Stomach (tissue), 8 donors: ENCODE measurements at regions not wholly inside any gene's neighbourhood (a gene's known extent, or its start where the extent isn't known, plus 50 kb on each side); places are given as distances from the start of the nearest gene placed in this dataset.

Source experiments
- DNase-seq, 2 donors: peaks; one replicate each; pipeline versions ENCODE4 v3.0.0 to v3.0.0-alpha.2; 2013 to 2019
- H3K27ac ChIP-seq, 5 donors: fragments of 200-600 bp in 4 of 5; sonication (generic) in 4 of 5; one replicate each; pipeline ENCODE4 v1.5.1; 2013 to 2019; ENCODE audit warnings: mild to moderate bottlenecking in 1 of 5, moderate library complexity in 1 of 5
- H3K27me3 ChIP-seq, 3 donors: fragments of 200-600 bp; sonication (generic); one replicate each; pipeline ENCODE4 v1.5.1; 2017 to 2019; ENCODE audit warnings: mixed run types in 1 of 3
- H3K36me3 ChIP-seq, 4 donors: fragments of 200-600 bp; sonication (generic); 1 replicate in 3 of 4; 2 replicates in 1 of 4; pipeline ENCODE4 v1.5.1; 2016 to 2019
- H3K4me1 ChIP-seq, 4 donors: fragments of 200-600 bp; sonication (generic); one replicate each; pipeline ENCODE4 v1.5.1; 2016 to 2019
- H3K4me3 ChIP-seq, 4 donors: fragments of 200-600 bp; sonication (generic) in 3 of 4; one replicate each; pipeline ENCODE4 v1.5.1; 2016 to 2019; ENCODE audit warnings: mild to moderate bottlenecking in 1 of 4
- H3K9me3 ChIP-seq, 4 donors: fragments of 200-600 bp; sonication (generic); one replicate each; pipeline ENCODE4 v1.5.1; 2016 to 2019
- EP300 ChIP-seq: sonication (generic); formaldehyde crosslinking; IDR thresholded peaks from one replicate; pipeline ENCODE4 v1.6.1; 2017; ENCODE audit warnings: antibody characterized with exemption
- POLR2A ChIP-seq, 4 donors: fragments of 450-650 bp; IDR thresholded peaks; one replicate each; pipeline ENCODE4 v1.6.1; 2016; ENCODE audit warnings: antibody characterized with exemption in 4 of 4, control low read depth in 2 of 4, mild to moderate bottlenecking in 1 of 4, moderate library complexity in 1 of 4
- POLR2AphosphoS5 ChIP-seq, 3 donors: sonication (generic); formaldehyde crosslinking; IDR thresholded peaks; one replicate each; pipeline ENCODE4 v1.6.1; 2016; ENCODE audit warnings: antibody characterized with exemption in 3 of 3
- WGBS, 5 donors: extraction: QIAGEN DNeasy Blood & Tissue Kit in 3 of 5; methylation state at CpG; one replicate each; pipeline versions ENCODE4 v1.1.5 to v1.1.7; 2013 to 2018; 5-methylcytosine and 5-hydroxymethylcytosine counted together
- intact Hi-C: fragments of 100-400 bp; cut with DNase I; formaldehyde crosslinking; loops from one replicate; pipeline ENCODE4 v1.15.1; 2023; ENCODE audit warnings: low total_unique reads
- TF ChIP-seq, protein P1 (sequence below), 7 experiments: fragments of 450-650 bp in 4 of 7; fragments of 200-600 bp in 3 of 7; sonication (generic) in 3 of 7; IDR thresholded peaks; one replicate each; pipeline ENCODE4 v1.5.1; 2016 to 2019; ENCODE audit warnings: antibody characterized with exemption in 7 of 7, control low read depth in 2 of 7, mild to moderate bottlenecking in 1 of 7
- donor health status: healthy with polysubstance abuse.
- donor health status: Bipolar disorder and iron deficiency.
- donor health status: healthy.

DNA sequence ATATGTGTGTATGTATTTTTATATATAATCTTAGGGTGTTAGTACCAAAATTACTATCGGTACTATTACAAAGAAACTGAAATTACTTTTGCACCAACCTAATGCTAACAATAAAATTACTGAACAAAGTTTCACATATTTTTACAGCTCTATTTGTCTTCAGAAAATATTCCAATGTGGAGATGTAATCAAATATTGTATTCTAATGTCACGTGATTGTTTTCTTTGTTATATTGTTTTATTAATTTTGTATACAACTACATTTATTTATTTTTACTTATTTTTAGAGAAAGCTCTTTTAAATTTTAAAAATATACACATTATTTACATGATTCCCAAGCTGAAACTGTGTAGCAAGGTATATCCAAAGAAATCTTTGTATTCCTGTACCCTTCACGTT lies 227.1 kb upstream of the KLF12 start:
- intact Hi-C loops, result no loop called here
- WGBS, 5 donors, result 94 to 96% (median 95%) methylated on average over 3 of the region's 3 CpGs
- Histone ChIP-seq H3K4me1 (no peaks in the 10 kb centered on the region), H3K36me3 (no peaks in the 10 kb centered on the region), H3K4me3 (no peak overlapping the region), H3K27ac (no peak overlapping the region), H3K27me3 (no peaks in the 10 kb centered on the region), H3K9me3 (no peaks in the 10 kb centered on the region)
- TF ChIP-seq POLR2AphosphoS5 (IDR thresholded peaks at IDR 0.05) (no peak), POLR2A (IDR thresholded peaks at IDR 0.05) (no peak), EP300 (no peak)
- TF ChIP-seq, protein P1, sequence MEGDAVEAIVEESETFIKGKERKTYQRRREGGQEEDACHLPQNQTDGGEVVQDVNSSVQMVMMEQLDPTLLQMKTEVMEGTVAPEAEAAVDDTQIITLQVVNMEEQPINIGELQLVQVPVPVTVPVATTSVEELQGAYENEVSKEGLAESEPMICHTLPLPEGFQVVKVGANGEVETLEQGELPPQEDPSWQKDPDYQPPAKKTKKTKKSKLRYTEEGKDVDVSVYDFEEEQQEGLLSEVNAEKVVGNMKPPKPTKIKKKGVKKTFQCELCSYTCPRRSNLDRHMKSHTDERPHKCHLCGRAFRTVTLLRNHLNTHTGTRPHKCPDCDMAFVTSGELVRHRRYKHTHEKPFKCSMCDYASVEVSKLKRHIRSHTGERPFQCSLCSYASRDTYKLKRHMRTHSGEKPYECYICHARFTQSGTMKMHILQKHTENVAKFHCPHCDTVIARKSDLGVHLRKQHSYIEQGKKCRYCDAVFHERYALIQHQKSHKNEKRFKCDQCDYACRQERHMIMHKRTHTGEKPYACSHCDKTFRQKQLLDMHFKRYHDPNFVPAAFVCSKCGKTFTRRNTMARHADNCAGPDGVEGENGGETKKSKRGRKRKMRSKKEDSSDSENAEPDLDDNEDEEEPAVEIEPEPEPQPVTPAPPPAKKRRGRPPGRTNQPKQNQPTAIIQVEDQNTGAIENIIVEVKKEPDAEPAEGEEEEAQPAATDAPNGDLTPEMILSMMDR (IDR thresholded peaks at IDR 0.05), result no peak
- DNase-seq, result no peak

DNA sequence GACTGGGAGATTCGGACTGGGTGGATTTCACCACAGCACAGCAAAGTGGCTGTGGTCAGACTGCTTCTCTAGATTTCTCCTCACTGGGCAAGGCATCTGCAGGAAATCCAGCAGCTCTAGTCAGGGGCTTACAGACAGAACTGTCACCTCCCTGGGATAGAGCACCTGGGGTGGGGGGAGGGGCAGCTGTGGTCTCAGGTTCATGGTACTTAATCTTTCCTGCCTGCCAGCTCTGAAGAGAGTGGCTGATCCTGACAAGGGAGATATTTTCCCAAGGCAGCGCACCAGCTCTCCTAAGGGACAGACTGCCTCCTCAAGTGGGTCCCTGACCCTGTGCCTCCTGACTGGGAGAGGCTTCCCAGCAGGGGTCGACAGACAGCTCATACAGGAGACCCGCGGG lies 212.8 kb upstream of the KLF12 start:
- H3K4me3 ChIP-seq, result no peak overlapping the region
- no peaks in the 10 kb centered on the region for H3K27me3 ChIP-seq
- peaks cover 0 to 8% (median 0%) of the 10 kb centered on the region in 4 donors for H3K9me3 ChIP-seq
- H3K36me3 ChIP-seq, result no peaks in the 10 kb centered on the region
- DNase-seq, result no peak
- no peaks in the 10 kb centered on the region for H3K4me1 ChIP-seq
- 56 to 94% (median 64%) methylated on average over 3 to 5 of the region's 5 CpGs for WGBS, 5 donors
- no peak for TF ChIP-seq POLR2AphosphoS5 (IDR thresholded peaks at IDR 0.05)
- no peak overlapping the region for H3K27ac ChIP-seq
- intact Hi-C loops, result no loop called here

DNA sequence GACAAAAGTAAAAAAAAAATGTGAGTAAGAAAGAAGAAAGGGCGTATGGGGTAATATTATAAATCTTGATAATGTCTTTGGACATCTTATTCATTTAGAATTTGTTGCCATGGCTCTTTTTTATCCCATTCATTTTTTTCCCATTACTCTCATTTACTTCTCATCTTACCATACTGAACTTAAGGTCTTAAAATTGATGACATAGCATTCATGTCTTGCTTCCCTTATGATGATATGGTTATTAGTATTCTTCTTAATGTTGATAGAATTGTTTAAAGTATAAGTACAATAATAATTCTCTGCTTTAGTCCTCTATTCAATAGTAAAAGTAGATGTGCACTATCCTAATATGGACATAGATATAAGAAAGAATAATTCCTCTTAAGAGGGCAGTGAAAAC lies 204.1 kb upstream of the KLF12 start:
- H3K27ac ChIP-seq, result no peak overlapping the region
- intact Hi-C loops, result no loop called here
- no peaks in the 10 kb centered on the region for H3K27me3 ChIP-seq
- WGBS, 5 donors, result 82 to 91% (median 87%) methylated on average over 1 of the region's 1 CpG
- no peak overlapping the region for H3K4me3 ChIP-seq
- no peaks in the 10 kb centered on the region for H3K9me3 ChIP-seq
- H3K36me3 ChIP-seq, result no peaks in the 10 kb centered on the region
- no peaks in the 10 kb centered on the region for H3K4me1 ChIP-seq
- DNase-seq, result no peak
- TF ChIP-seq POLR2AphosphoS5 (IDR thresholded peaks at IDR 0.05), result no peak
- no peak for TF ChIP-seq EP300
- TF ChIP-seq POLR2A (IDR thresholded peaks at IDR 0.05), result no peak
- TF ChIP-seq, protein P1 (IDR thresholded peaks at IDR 0.05), result no peak

DNA sequence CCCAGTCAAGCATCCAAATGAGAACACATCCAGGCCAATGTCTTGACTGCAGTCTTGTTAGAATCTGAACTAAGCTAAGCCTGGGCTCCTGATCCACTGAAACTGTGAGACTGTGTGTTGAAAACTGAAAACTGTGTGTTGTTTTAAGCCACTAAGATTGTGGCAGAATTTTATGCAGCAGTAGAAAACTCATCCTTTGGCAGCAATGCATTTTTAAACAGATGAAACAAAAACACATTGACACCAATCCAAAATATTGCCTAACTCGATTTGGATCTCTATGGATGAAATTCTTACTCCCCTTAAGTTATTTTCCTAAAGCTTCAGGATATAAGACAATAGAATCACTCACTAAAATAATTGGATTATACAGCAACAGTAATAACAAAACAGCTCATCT lies 202.3 kb upstream of the KLF12 start:
- intact Hi-C loops, result no loop called here
- H3K36me3 ChIP-seq, result no peaks in the 10 kb centered on the region
- H3K27me3 ChIP-seq, result no peaks in the 10 kb centered on the region
- DNase-seq, result no peak
- H3K4me1 ChIP-seq, result no peaks in the 10 kb centered on the region
- WGBS, 5 donors, result 38 to 65% (median 62%) methylated on average over 1 of the region's 1 CpG
- TF ChIP-seq, protein P1 (IDR thresholded peaks at IDR 0.05), result no peak
- no peak for TF ChIP-seq EP300
- TF ChIP-seq POLR2AphosphoS5 (IDR thresholded peaks at IDR 0.05), result no peak
- TF ChIP-seq POLR2A (IDR thresholded peaks at IDR 0.05), result no peak
- no peak overlapping the region for H3K27ac ChIP-seq
- H3K9me3 ChIP-seq, result no peaks in the 10 kb centered on the region
- H3K4me3 ChIP-seq, result no peak overlapping the region

DNA sequence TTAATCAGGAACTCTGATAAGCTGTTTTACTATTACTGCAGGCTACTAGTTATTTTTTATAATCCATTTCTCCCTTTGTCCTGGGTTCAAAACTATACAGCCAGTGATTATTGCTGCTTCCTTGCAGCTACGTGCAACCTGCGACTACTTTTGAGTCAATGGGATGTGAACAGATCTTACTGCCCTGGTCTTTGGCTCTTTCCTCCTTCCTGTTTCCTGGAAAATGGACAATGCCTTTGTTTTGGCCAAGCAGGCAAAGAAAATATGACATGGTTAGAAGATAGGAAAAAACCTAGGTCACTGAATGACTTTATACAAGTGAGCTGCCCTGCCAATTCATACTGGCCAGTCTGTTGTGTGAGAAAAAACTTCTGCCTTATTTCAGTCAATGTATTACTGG lies 201.2 kb upstream of the KLF12 start:
- TF ChIP-seq, protein P1 (IDR thresholded peaks at IDR 0.05), result no peak
- no peak for TF ChIP-seq EP300
- no peak for TF ChIP-seq POLR2A (IDR thresholded peaks at IDR 0.05)
- no peak for TF ChIP-seq POLR2AphosphoS5 (IDR thresholded peaks at IDR 0.05)
- Histone ChIP-seq H3K27ac (no peak overlapping the region), H3K4me3 (no peak overlapping the region), H3K4me1 (no peaks in the 10 kb centered on the region), H3K36me3 (no peaks in the 10 kb centered on the region), H3K27me3 (no peaks in the 10 kb centered on the region), H3K9me3 (no peaks in the 10 kb centered on the region)
- intact Hi-C loops, result no loop called here
- DNase-seq, result no peak
- 85 to 95% (median 89%) methylated on average over 2 of the region's 2 CpGs for WGBS, 5 donors
